PC-3 (cell line): ENCODE measurements at regions not wholly inside any gene's neighbourhood (a gene's known extent, or its start where the extent isn't known, plus 50 kb on each side); places are given as distances from the start of the nearest gene placed in this dataset.

ENCODE experiments used
- ATAC-seq: fragments of 200-7000 bp; cut with Tn5 transposase; 2 replicates; pipeline ENCODE4 v1.9.1; 2020; ENCODE audit warnings: mild to moderate bottlenecking, moderate library complexity
- BruUV-seq: library from RNA; stranded (reverse); fragments of 400-500 nt; replicated peaks from 2 replicates; lab custom pipeline; 2021; lab: Mats Ljungman, UMichigan
- CTCF ChIA-PET: fragments of 300-600 bp; sonication (Branson Sonifier 250); formaldehyde crosslinking; loops from one replicate; lab custom pipeline; 2022; ENCODE audit warnings: antibody characterized with exemption; lab: Charles Lee
- POLR2A ChIA-PET: fragments of 300-600 bp; sonication (Branson Sonifier 250); formaldehyde crosslinking; loops from one replicate; lab custom pipeline; 2022; ENCODE audit warnings: antibody characterized with exemption; ENCODE audit not compliant: unreplicated experiment; lab: Charles Lee
- DNase-seq: peaks from one replicate; pipeline ENCODE4 v3.0.0-alpha.2; 2015
- H2AFZ ChIP-seq: fragments of 300-600 bp; sonication (generic); 2 replicates; pipeline ENCODE4 v1.6.0; 2016; ENCODE audit warnings: antibody characterized with exemption, low read length
- H3F3A ChIP-seq: fragments of 300-600 bp; sonication (generic); one replicate; pipeline ENCODE4 v1.6.0; 2017; ENCODE audit warnings: antibody characterized with exemption, low read length, control low read depth, mild to moderate bottlenecking; ENCODE audit not compliant: unreplicated experiment
- H3K27ac ChIP-seq: fragments of 300-600 bp; sonication (generic); 2 replicates; pipeline ENCODE4 v1.5.1; 2016; ENCODE audit warnings: mild to moderate bottlenecking, low read length
- H3K27me3 ChIP-seq: fragments of 300-600 bp; sonication (generic); 2 replicates; pipeline ENCODE4 v1.6.1; 2016; ENCODE audit warnings: low read length, mixed read lengths
- H3K36me3 ChIP-seq: fragments of 300-600 bp; sonication (generic); 2 replicates; pipeline ENCODE4 v1.6.1; 2016; ENCODE audit warnings: low read depth, mixed run types, low read length, mixed read lengths
- H3K4me1 ChIP-seq: fragments of 300-600 bp; sonication (generic); 2 replicates; pipeline ENCODE4 v1.5.1; 2016; ENCODE audit warnings: low read length; ENCODE audit not compliant: insufficient read depth
- H3K4me2 ChIP-seq: fragments of 300-600 bp; sonication (generic); 2 replicates; pipeline ENCODE4 v1.6.0; 2016; ENCODE audit warnings: low read length
- H3K4me3 ChIP-seq: fragments of 300-600 bp; sonication (generic); 2 replicates; pipeline ENCODE4 v1.5.1; 2016; ENCODE audit warnings: mild to moderate bottlenecking, low read length, mixed read lengths
- H3K79me2 ChIP-seq: fragments of 300-600 bp; sonication (generic); 2 replicates; pipeline ENCODE4 v1.6.1; 2017; ENCODE audit warnings: low read length, mixed read lengths
- H3K9ac ChIP-seq: fragments of 300-600 bp; sonication (generic); 2 replicates; pipeline ENCODE4 v1.6.0; 2016; ENCODE audit warnings: mild to moderate bottlenecking, low read length
- H3K9me2 ChIP-seq: fragments of 300-600 bp; sonication (generic); replicated peaks from 2 replicates; pipeline ENCODE4 v1.6.1; 2016; ENCODE audit warnings: mixed run types, low read length, mixed read lengths
- H3K9me3 ChIP-seq: fragments of 300-600 bp; sonication (generic); 2 replicates; pipeline ENCODE4 v1.6.1; 2016; ENCODE audit warnings: low read length, mixed read lengths
- H4K20me1 ChIP-seq: fragments of 300-600 bp; sonication (generic); 2 replicates; pipeline ENCODE4 v1.6.1; 2016; ENCODE audit warnings: low read length, mixed read lengths
- EZH2 ChIP-seq: fragments of 300-600 bp; sonication (generic); IDR thresholded peaks from one replicate; pipeline ENCODE4 v1.6.1; 2017; ENCODE audit warnings: antibody characterized with exemption, mild to moderate bottlenecking, low read length; ENCODE audit not compliant: unreplicated experiment
- EZH2phosphoT487 ChIP-seq: fragments of 300-600 bp; sonication (generic); IDR thresholded peaks from 2 replicates; pipeline ENCODE4 v1.6.1; 2018; ENCODE audit warnings: mild to moderate bottlenecking, antibody characterized with exemption, low read length, borderline replicate concordance
- intact Hi-C: fragments of 100-400 bp; cut with micrococcal nuclease; formaldehyde crosslinking; loops from 2 replicates; pipeline ENCODE4 v1.9.0; 2023
- TF ChIP-seq, protein P1 (sequence below): fragments of 300-600 bp; sonication (generic); conservative IDR thresholded peaks from 2 replicates; pipeline ENCODE4 v1.5.1; 2017; ENCODE audit warnings: antibody characterized with exemption, low read depth, mild to moderate bottlenecking, low read length

DNA sequence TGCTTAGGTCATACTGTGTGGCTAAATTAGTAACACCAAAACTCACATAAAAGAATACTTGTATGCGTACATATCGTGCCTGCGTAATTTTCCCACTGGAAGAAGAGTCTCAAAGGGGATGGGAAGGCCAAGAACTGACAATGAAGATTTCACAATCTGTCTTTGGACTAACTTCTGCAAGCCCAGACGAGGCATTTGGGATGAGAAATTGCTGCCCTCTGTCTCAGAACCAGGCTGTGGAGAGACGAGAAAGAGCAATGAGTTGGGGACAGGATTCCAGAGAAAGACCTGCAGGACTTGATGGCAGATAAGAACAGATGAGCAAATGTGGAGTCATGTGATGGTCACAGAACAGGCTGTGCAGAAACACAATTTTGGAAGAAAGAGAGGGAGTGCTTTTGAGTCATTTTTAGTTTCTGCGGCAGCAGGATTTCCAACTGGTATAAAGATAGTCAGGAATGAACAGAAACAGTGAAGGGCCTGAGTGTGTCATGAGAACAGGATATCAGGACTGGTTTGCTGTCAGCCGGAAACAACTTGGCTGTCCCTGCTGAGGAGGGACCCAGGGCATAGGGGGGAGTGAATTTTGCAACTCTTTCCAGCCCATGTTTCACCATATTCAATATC is 82.7 kb upstream of the CTSC start:
- intact Hi-C loops, result no loop called here
- Histone ChIP-seq H3K9me2 (no peaks in the 10 kb centered on the region), H3K4me2 (peak overlapping the region; percentile 38), H3K9me3 (no peaks in the 10 kb centered on the region), H3K9ac (peak overlapping the region; percentile 12; the same call in 1 of the 2 replicates), H3F3A (peaks cover 11% of the 10 kb centered on the region), H3K27me3 (no peaks in the 10 kb centered on the region), H3K79me2 (no peaks in the 10 kb centered on the region), H3K27ac (peak overlapping the region; percentile 73), H3K4me1 (peaks cover 57% of the 10 kb centered on the region), H4K20me1 (no peaks in the 10 kb centered on the region), H3K36me3 (no peaks in the 10 kb centered on the region), H2AFZ (peak overlapping the region; percentile 52), H3K4me3 (peak overlapping the region; percentile 3; the same call in 1 of the 2 replicates)
- TF ChIP-seq, protein P1, sequence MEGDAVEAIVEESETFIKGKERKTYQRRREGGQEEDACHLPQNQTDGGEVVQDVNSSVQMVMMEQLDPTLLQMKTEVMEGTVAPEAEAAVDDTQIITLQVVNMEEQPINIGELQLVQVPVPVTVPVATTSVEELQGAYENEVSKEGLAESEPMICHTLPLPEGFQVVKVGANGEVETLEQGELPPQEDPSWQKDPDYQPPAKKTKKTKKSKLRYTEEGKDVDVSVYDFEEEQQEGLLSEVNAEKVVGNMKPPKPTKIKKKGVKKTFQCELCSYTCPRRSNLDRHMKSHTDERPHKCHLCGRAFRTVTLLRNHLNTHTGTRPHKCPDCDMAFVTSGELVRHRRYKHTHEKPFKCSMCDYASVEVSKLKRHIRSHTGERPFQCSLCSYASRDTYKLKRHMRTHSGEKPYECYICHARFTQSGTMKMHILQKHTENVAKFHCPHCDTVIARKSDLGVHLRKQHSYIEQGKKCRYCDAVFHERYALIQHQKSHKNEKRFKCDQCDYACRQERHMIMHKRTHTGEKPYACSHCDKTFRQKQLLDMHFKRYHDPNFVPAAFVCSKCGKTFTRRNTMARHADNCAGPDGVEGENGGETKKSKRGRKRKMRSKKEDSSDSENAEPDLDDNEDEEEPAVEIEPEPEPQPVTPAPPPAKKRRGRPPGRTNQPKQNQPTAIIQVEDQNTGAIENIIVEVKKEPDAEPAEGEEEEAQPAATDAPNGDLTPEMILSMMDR, result no peak
- TF ChIP-seq EZH2, result no peak
- no peak for TF ChIP-seq EZH2phosphoT487
- ChIA-PET POLR2A (no interaction called here), CTCF (no interaction called here)
- ATAC-seq, result no peak
- DNase-seq, result peak; percentile 77
- no TSS peak for BruUV-seq

DNA sequence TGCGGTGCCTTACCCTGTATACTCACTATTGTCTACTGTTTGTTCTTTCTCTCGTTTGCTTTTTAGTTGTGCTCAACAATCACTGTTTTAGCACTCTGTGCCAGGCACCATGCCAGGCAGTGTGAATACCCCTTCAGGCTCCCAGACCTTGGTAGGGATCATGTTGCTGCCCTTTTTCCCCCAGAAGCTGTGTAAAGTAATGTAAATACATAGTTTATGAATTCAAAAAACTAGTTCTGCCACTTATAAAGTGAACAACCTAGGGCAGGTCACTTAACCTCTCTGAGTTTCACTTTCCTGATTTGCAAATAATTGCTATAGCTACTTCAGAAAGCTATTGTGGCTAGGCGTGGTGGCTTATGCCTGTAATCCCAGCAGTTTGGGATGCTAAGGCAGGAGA is 81.0 kb upstream of the CTSC start:
- ATAC-seq (peak; percentile 61), DNase-seq (peak; percentile 78)
- BruUV-seq, result no TSS peak
- Histone ChIP-seq H3K4me3 (peak overlapping the region; percentile 15; the same call in 1 of the 2 replicates), H2AFZ (no peak overlapping the region), H3F3A (peaks cover 11% of the 10 kb centered on the region), H3K9me3 (no peaks in the 10 kb centered on the region), H3K9me2 (no peaks in the 10 kb centered on the region), H3K4me2 (peak overlapping the region; percentile 59), H3K27ac (peak overlapping the region; percentile 73), H3K36me3 (no peaks in the 10 kb centered on the region), H3K27me3 (no peaks in the 10 kb centered on the region), H3K79me2 (no peaks in the 10 kb centered on the region), H3K9ac (0 out of 2 replicates have a peak overlapping the region, but pooled peaks have one; percentile 7), H4K20me1 (no peaks in the 10 kb centered on the region), H3K4me1 (peaks cover 72% of the 10 kb centered on the region)
- intact Hi-C loops, result no loop called here
- TF ChIP-seq EZH2phosphoT487, result no peak
- no peak for TF ChIP-seq EZH2
- TF ChIP-seq, protein P1, result no peak
- ChIA-PET CTCF (interaction anchor here (0.7 kb wide), 1 partner anchor 402 kb away, joined by 3 read pairs; no protein-coding TSS in a partner anchor), POLR2A (interaction anchor here (0.9 kb wide), 1 partner anchor 81 kb away, joined by 7 read pairs; the partner anchor contains the start of gene CTSC)

GRCh38 chr11:88415495-88415894 is 78.0 kb upstream of the CTSC start:
- Histone ChIP-seq H3K79me2 (no peaks in the 10 kb centered on the region), H3K9me2 (no peaks in the 10 kb centered on the region), H2AFZ (peak overlapping the region; percentile 4; the same call in 1 of the 2 replicates), H3K9me3 (no peaks in the 10 kb centered on the region), H3K4me3 (no peak overlapping the region), H3K9ac (no peak overlapping the region), H3K4me2 (peak overlapping the region; percentile 31), H3K4me1 (peaks cover 65% of the 10 kb centered on the region), H4K20me1 (no peaks in the 10 kb centered on the region), H3F3A (peaks cover 11% of the 10 kb centered on the region), H3K27ac (peak overlapping the region; percentile 61), H3K36me3 (no peaks in the 10 kb centered on the region), H3K27me3 (no peaks in the 10 kb centered on the region)
- intact Hi-C loops, result no loop called here
- BruUV-seq, result no TSS peak
- ChIA-PET CTCF (no interaction called here), POLR2A (interaction anchor here (0.6 kb wide), 1 partner anchor 255 kb away, joined by 3 read pairs; no protein-coding TSS in a partner anchor)
- ATAC-seq (no peak), DNase-seq (no peak)
- TF ChIP-seq, protein P1, result no peak
- no peak for TF ChIP-seq EZH2phosphoT487
- TF ChIP-seq EZH2, result no peak
